ENCODE measurements at regions not wholly inside any gene's neighbourhood (a gene's known extent, or its start where the extent isn't known, plus 50 kb on each side); places are given as distances from the start of the nearest gene placed in this dataset.

DNA sequence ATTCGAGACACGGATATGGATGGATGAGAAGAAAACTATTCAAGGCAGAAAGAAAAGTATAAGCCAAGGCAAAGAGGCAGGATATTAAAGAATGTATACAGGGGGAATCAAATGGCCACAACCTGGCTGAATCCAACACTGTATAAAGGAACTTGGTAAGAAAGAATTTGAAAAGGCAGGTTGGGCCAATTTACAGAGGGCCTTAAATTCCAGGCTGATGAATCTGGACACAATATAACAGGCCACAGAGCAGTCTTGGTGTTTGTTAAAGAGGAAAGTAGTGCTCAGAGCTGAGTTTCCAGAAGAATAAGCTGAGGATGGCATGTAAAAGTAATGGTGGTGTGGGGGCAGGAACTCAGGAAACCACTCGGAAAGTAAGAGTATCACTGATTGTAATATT is 72.3 kb upstream of the POU2AF2 start:
- no peak for TF ChIP-seq POLR2A (IDR thresholded peaks at IDR 0.05)
- TF ChIP-seq, protein P1, sequence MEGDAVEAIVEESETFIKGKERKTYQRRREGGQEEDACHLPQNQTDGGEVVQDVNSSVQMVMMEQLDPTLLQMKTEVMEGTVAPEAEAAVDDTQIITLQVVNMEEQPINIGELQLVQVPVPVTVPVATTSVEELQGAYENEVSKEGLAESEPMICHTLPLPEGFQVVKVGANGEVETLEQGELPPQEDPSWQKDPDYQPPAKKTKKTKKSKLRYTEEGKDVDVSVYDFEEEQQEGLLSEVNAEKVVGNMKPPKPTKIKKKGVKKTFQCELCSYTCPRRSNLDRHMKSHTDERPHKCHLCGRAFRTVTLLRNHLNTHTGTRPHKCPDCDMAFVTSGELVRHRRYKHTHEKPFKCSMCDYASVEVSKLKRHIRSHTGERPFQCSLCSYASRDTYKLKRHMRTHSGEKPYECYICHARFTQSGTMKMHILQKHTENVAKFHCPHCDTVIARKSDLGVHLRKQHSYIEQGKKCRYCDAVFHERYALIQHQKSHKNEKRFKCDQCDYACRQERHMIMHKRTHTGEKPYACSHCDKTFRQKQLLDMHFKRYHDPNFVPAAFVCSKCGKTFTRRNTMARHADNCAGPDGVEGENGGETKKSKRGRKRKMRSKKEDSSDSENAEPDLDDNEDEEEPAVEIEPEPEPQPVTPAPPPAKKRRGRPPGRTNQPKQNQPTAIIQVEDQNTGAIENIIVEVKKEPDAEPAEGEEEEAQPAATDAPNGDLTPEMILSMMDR (IDR thresholded peaks at IDR 0.05): no peak
